Nephron progenitor cell (in vitro differentiated cells): ENCODE measurements at regions not wholly inside any gene's neighbourhood (a gene's known extent, or its start where the extent isn't known, plus 50 kb on each side); places are given as distances from the start of the nearest gene placed in this dataset.

Experiments
- DNase-seq: peaks from one replicate; pipeline ENCODE4 v3.0.0; 2021
- H3K27ac Mint-ChIP-seq: 2 replicates; pipeline ENCODE4 v1.8.0; 2021; ENCODE audit warnings: mild to moderate bottlenecking, moderate library complexity, mixed read lengths
- H3K27me3 Mint-ChIP-seq: 2 replicates; pipeline ENCODE4 v1.8.0; 2021; ENCODE audit warnings: mild to moderate bottlenecking, low read depth, mixed read lengths; ENCODE audit not compliant: poor library complexity
- H3K36me3 Mint-ChIP-seq: 2 replicates; pipeline ENCODE4 v1.8.0; 2021; ENCODE audit warnings: low read depth, mixed read lengths
- H3K4me1 Mint-ChIP-seq: 2 replicates; pipeline ENCODE4 v1.8.0; 2021; ENCODE audit warnings: mixed read lengths
- H3K4me3 Mint-ChIP-seq: 2 replicates; pipeline ENCODE4 v1.8.0; 2021; ENCODE audit warnings: mild to moderate bottlenecking, moderate library complexity, mixed read lengths
- H3K9me3 Mint-ChIP-seq: 2 replicates; pipeline ENCODE4 v1.8.0; 2021; ENCODE audit warnings: mild to moderate bottlenecking, moderate library complexity, mixed read lengths
- TF ChIP-seq, protein P1 (sequence below): fragments of 200-600 bp; sonication (generic); IDR thresholded peaks from 2 replicates; pipeline ENCODE4 v1.5.0; 2021; ENCODE audit warnings: antibody characterized with exemption

DNA sequence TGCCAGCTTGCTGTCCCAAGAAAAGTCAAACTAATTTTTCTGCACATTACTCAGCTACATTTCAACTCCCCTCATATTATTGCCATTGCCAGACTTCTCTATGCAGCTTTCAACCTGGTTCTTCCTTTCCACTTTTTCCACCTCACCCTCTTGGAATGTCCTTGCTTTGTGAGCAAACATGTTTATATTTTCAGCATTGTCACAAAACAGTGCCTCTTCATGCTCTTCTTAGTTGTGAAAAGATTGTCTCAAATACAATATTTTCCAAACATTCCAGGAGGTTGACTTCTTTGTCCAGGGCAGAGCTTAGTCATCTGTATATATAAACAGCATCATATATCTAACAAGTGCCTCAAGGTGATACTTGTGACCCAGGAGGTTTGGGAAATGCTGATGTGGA lies 803.3 kb upstream of the CELF4 start:
- no peak overlapping the region for H3K27ac Mint-ChIP-seq
- H3K27me3 Mint-ChIP-seq = peaks cover 3% of the 10 kb centered on the region
- no peak overlapping the region for H3K4me3 Mint-ChIP-seq

GRCh38 chr18:38368246-38368645 lies 802.6 kb upstream of the CELF4 start:
- Mint-ChIP-seq H3K9me3 (no peaks in the 10 kb centered on the region), H3K36me3 (no peaks in the 10 kb centered on the region), H3K4me1 (peaks cover 10% of the 10 kb centered on the region), H3K4me3 (no peak overlapping the region), H3K27me3 (no peaks in the 10 kb centered on the region), H3K27ac (no peak overlapping the region)
- TF ChIP-seq, protein P1, sequence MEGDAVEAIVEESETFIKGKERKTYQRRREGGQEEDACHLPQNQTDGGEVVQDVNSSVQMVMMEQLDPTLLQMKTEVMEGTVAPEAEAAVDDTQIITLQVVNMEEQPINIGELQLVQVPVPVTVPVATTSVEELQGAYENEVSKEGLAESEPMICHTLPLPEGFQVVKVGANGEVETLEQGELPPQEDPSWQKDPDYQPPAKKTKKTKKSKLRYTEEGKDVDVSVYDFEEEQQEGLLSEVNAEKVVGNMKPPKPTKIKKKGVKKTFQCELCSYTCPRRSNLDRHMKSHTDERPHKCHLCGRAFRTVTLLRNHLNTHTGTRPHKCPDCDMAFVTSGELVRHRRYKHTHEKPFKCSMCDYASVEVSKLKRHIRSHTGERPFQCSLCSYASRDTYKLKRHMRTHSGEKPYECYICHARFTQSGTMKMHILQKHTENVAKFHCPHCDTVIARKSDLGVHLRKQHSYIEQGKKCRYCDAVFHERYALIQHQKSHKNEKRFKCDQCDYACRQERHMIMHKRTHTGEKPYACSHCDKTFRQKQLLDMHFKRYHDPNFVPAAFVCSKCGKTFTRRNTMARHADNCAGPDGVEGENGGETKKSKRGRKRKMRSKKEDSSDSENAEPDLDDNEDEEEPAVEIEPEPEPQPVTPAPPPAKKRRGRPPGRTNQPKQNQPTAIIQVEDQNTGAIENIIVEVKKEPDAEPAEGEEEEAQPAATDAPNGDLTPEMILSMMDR = no peak
- DNase-seq = no peak

More for the DNA sequence above, 803.3 kb upstream of the CELF4 start:
- TF ChIP-seq, protein P1 = no peak
- Mint-ChIP-seq H3K9me3 (no peaks in the 10 kb centered on the region), H3K36me3 (no peaks in the 10 kb centered on the region), H3K4me1 (peaks cover 10% of the 10 kb centered on the region)
- DNase-seq = no peak

- H3K27ac Mint-ChIP-seq = no peak overlapping the region
Observed at GRCh38 chr18:38367473-38367872, 801.9 kb upstream of the CELF4 start.

GRCh38 chr18:38362286-38362792 lies 796.7 kb upstream of the CELF4 start:
- Mint-ChIP-seq H3K9me3 (no peaks in the 10 kb centered on the region), H3K4me3 (no peak overlapping the region)
- no peak for DNase-seq

More at GRCh38 chr18:38367473-38367872, 801.9 kb upstream of the CELF4 start:
- DNase-seq = no peak
- Mint-ChIP-seq H3K27me3 (no peaks in the 10 kb centered on the region), H3K9me3 (no peaks in the 10 kb centered on the region), H3K4me3 (no peak overlapping the region), H3K36me3 (no peaks in the 10 kb centered on the region), H3K4me1 (peaks cover 10% of the 10 kb centered on the region)
- TF ChIP-seq, protein P1 = no peak

GRCh38 chr18:38358805-38359657 lies 793.4 kb upstream of the CELF4 start:
- Mint-ChIP-seq H3K36me3 (no peaks in the 10 kb centered on the region), H3K9me3 (no peaks in the 10 kb centered on the region), H3K4me1 (peaks cover 6% of the 10 kb centered on the region), H3K4me3 (no peak overlapping the region), H3K27me3 (peaks cover 12% of the 10 kb centered on the region), H3K27ac (no peak overlapping the region)
- no peak for DNase-seq
- TF ChIP-seq, protein P1 = no peak

More at GRCh38 chr18:38362286-38362792, 796.7 kb upstream of the CELF4 start:
- peaks cover 6% of the 10 kb centered on the region for H3K4me1 Mint-ChIP-seq
- H3K36me3 Mint-ChIP-seq = no peaks in the 10 kb centered on the region
- H3K27ac Mint-ChIP-seq = no peak overlapping the region
- H3K27me3 Mint-ChIP-seq = peaks cover 6% of the 10 kb centered on the region
- TF ChIP-seq, protein P1 = no peak
